Body of pancreas (tissue), 4 donors: ENCODE measurements at regions not wholly inside any gene's neighbourhood (a gene's known extent, or its start where the extent isn't known, plus 50 kb on each side); places are given as distances from the start of the nearest gene placed in this dataset.

Experiments
- ATAC-seq: fragments of 150-250 bp; one replicate; pipeline ENCODE4 v1.9.1; 2016
- DNase-seq, 4 donors: peaks; one replicate each; pipeline ENCODE4 v3.0.0-alpha.2; 2019
- H3K27ac ChIP-seq, 4 donors: fragments of 200-600 bp; sonication (generic); 1 replicate in 3 of 4; 2 replicates in 1 of 4; pipeline versions ENCODE4 v1.5.1 to v1.6.1; 2016 to 2019; ENCODE audit warnings: mild to moderate bottlenecking in 1 of 4, mixed read lengths in 1 of 4, moderate library complexity in 1 of 4
- H3K27me3 ChIP-seq, 2 donors: fragments of 200-600 bp; sonication (generic); one replicate each; pipeline ENCODE4 v1.6.0; 2016; ENCODE audit warnings: mild to moderate bottlenecking in 1 of 2
- H3K36me3 ChIP-seq, 2 donors: fragments of 200-600 bp; sonication (generic); replicated peaks in 1 of 2; 2 replicates each; pipeline ENCODE4 v1.5.1; 2016; ENCODE audit warnings: low read depth in 2 of 2; ENCODE audit not compliant: insufficient read depth in 1 of 2
- H3K4me1 ChIP-seq: fragments of 200-600 bp; sonication (generic); one replicate; pipeline ENCODE4 v1.6.0; 2016
- H3K4me3 ChIP-seq, 2 donors: fragments of 200-600 bp; sonication (generic); 1 replicate in 1 of 2; 2 replicates in 1 of 2; pipeline ENCODE4 v1.5.1; 2016 to 2019
- H3K9me3 ChIP-seq, 3 donors: fragments of 200-600 bp; sonication (generic); 1 replicate in 2 of 3; 2 replicates in 1 of 3; pipeline ENCODE4 v1.5.1; 2016
- CTCF ChIP-seq, 7 experiments: fragments of 450-650 bp in 4 of 7; fragments of 200-600 bp in 3 of 7; sonication (generic) in 3 of 7; IDR thresholded peaks; one replicate each; pipeline ENCODE4 v1.5.1; 2016 to 2019; ENCODE audit warnings: antibody characterized with exemption in 7 of 7
- POLR2A ChIP-seq, 3 donors: fragments of 450-650 bp; IDR thresholded peaks; one replicate each; pipeline ENCODE4 v1.6.1; 2016; ENCODE audit warnings: antibody characterized with exemption in 3 of 3, mild to moderate bottlenecking in 2 of 3
- WGBS, 2 donors: methylation state at CpG; one replicate each; pipeline ENCODE4 v1.1.5; 2017; 5-methylcytosine and 5-hydroxymethylcytosine counted together
- intact Hi-C: fragments of 100-400 bp; cut with DNase I; formaldehyde crosslinking; loops from one replicate; pipeline ENCODE4 v1.15.1; 2023

- no peak for DNase-seq
- H3K36me3 ChIP-seq = no peaks in the 10 kb centered on the region
- TF ChIP-seq POLR2A (IDR thresholded peaks at IDR 0.05) = no peak
- TF ChIP-seq CTCF (IDR thresholded peaks at IDR 0.05) = no peak
- intact Hi-C loops = no loop called here
- no peaks in the 10 kb centered on the region for H3K9me3 ChIP-seq
- 51% methylated on average over 2 of the region's 2 CpGs for WGBS, 2 donors
- no peak overlapping the region for H3K27ac ChIP-seq
- no peak for ATAC-seq
- H3K27me3 ChIP-seq = no peaks in the 10 kb centered on the region
- H3K4me3 ChIP-seq = no peak overlapping the region
- no peaks in the 10 kb centered on the region for H3K4me1 ChIP-seq
Observed at GRCh38 chr17:15134363-15134762, 130.8 kb downstream of the PMP22 start.

- Histone ChIP-seq H3K36me3 (no peaks in the 10 kb centered on the region), H3K27me3 (no peaks in the 10 kb centered on the region), H3K4me1 (no peaks in the 10 kb centered on the region), H3K4me3 (no peak overlapping the region), H3K27ac (no peak overlapping the region), H3K9me3 (no peaks in the 10 kb centered on the region)
- ATAC-seq (no peak), DNase-seq (no peak)
- intact Hi-C loops = no loop called here
- TF ChIP-seq CTCF (IDR thresholded peaks at IDR 0.05) = no peak
- WGBS, 2 donors = 82 to 96% methylated on average over 4 of the region's 4 CpGs
Observed at GRCh38 chr17:15133826-15134225, 131.3 kb downstream of the PMP22 start.

GRCh38 chr17:15133143-15133542, 132.0 kb downstream of the PMP22 start:
- no peak overlapping the region for H3K27ac ChIP-seq
- H3K27me3 ChIP-seq = no peaks in the 10 kb centered on the region
- H3K9me3 ChIP-seq = no peaks in the 10 kb centered on the region
- no peak for DNase-seq
- WGBS, 2 donors = 81 to 87% methylated on average over 6 of the region's 6 CpGs
- no peak for TF ChIP-seq POLR2A (IDR thresholded peaks at IDR 0.05)
- TF ChIP-seq CTCF (IDR thresholded peaks at IDR 0.05) = no peak
- H3K4me1 ChIP-seq = no peaks in the 10 kb centered on the region
- H3K4me3 ChIP-seq = no peak overlapping the region
- no peak for ATAC-seq
- H3K36me3 ChIP-seq = no peaks in the 10 kb centered on the region
- intact Hi-C loops = no loop called here

- no peaks in the 10 kb centered on the region for H3K27me3 ChIP-seq
- H3K9me3 ChIP-seq = no peaks in the 10 kb centered on the region
- ATAC-seq (no peak), DNase-seq (no peak)
- intact Hi-C loops = no loop called here
- H3K27ac ChIP-seq = no peak overlapping the region
- H3K36me3 ChIP-seq = no peaks in the 10 kb centered on the region
- TF ChIP-seq POLR2A (IDR thresholded peaks at IDR 0.05) (no peak), CTCF (IDR thresholded peaks at IDR 0.05) (no peak)
- 59 to 65% methylated on average over 2 of the region's 2 CpGs for whole genome bisulfite sequencing, 2 donors
- no peaks in the 10 kb centered on the region for H3K4me1 ChIP-seq
- H3K4me3 ChIP-seq = no peak overlapping the region
Observed at GRCh38 chr17:15130426-15130825, 134.7 kb downstream of the PMP22 start.

GRCh38 chr17:15129986-15130385, 135.1 kb downstream of the PMP22 start:
- Histone ChIP-seq H3K36me3 (no peaks in the 10 kb centered on the region), H3K27ac (no peak overlapping the region), H3K9me3 (no peaks in the 10 kb centered on the region), H3K27me3 (no peaks in the 10 kb centered on the region), H3K4me1 (no peaks in the 10 kb centered on the region), H3K4me3 (no peak overlapping the region)
- intact Hi-C loops = no loop called here
- WGBS, 2 donors = 24 to 31% methylated on average over 3 of the region's 3 CpGs
- DNase-seq = no peak
- no peak for ATAC-seq
- TF ChIP-seq POLR2A (IDR thresholded peaks at IDR 0.05) = no peak
- no peak for TF ChIP-seq CTCF (IDR thresholded peaks at IDR 0.05)
